KOPT-K1 (cell line): ENCODE measurements at regions not wholly inside any gene's neighbourhood (a gene's known extent, or its start where the extent isn't known, plus 50 kb on each side); places are given as distances from the start of the nearest gene placed in this dataset.

ENCODE experiments used
- H3K27ac ChIP-seq: fragments of 200-600 bp; sonication (generic); 2 replicates; pipeline ENCODE4 v1.5.1; 2016; ENCODE audit warnings: antibody characterized with exemption, mild to moderate bottlenecking, low read depth, low read length; ENCODE audit not compliant: poor library complexity, severe bottlenecking
- H3K36me3 ChIP-seq: fragments of 200-600 bp; sonication (generic); 2 replicates; pipeline ENCODE4 v1.5.1; 2017; ENCODE audit warnings: antibody characterized with exemption, mild to moderate bottlenecking, low read length, moderate library complexity; ENCODE audit not compliant: insufficient read depth
- H3K9me3 ChIP-seq: fragments of 200-600 bp; sonication (generic); 2 replicates; pipeline ENCODE4 v1.5.1; 2017; ENCODE audit warnings: antibody characterized with exemption, low read length, mild to moderate bottlenecking; ENCODE audit not compliant: insufficient read depth, poor library complexity, severe bottlenecking

- Histone ChIP-seq H3K9me3 (no peaks in the 10 kb centered on the region), H3K36me3 (no peaks in the 10 kb centered on the region), H3K27ac (no peak overlapping the region)
Measured at GRCh38 chr13:103238441-103238840, 172.2 kb upstream of the SLC10A2 start.

- Histone ChIP-seq H3K27ac (no peak overlapping the region), H3K36me3 (no peaks in the 10 kb centered on the region), H3K9me3 (no peaks in the 10 kb centered on the region)
Measured at GRCh38 chr13:103236213-103236612, 170.0 kb upstream of the SLC10A2 start.

- Histone ChIP-seq H3K36me3 (no peaks in the 10 kb centered on the region), H3K27ac (no peak overlapping the region), H3K9me3 (no peaks in the 10 kb centered on the region)
Measured at GRCh38 chr13:103229674-103230073, 163.5 kb upstream of the SLC10A2 start.

GRCh38 chr13:103224804-103225203 is 158.6 kb upstream of the SLC10A2 start:
- Histone ChIP-seq H3K9me3 (no peaks in the 10 kb centered on the region), H3K27ac (no peak overlapping the region), H3K36me3 (no peaks in the 10 kb centered on the region)

- no peaks in the 10 kb centered on the region for H3K36me3 ChIP-seq
- H3K27ac ChIP-seq: no peak overlapping the region
- H3K9me3 ChIP-seq: no peaks in the 10 kb centered on the region
Measured at GRCh38 chr13:103222683-103223082, 156.5 kb upstream of the SLC10A2 start.

- H3K36me3 ChIP-seq: no peaks in the 10 kb centered on the region
- no peak overlapping the region for H3K27ac ChIP-seq
- H3K9me3 ChIP-seq: no peaks in the 10 kb centered on the region
Measured at GRCh38 chr13:103218253-103218652, 152.0 kb upstream of the SLC10A2 start.

GRCh38 chr13:103213152-103213551 is 146.9 kb upstream of the SLC10A2 start:
- no peaks in the 10 kb centered on the region for H3K9me3 ChIP-seq
- H3K36me3 ChIP-seq: no peaks in the 10 kb centered on the region
- H3K27ac ChIP-seq: no peak overlapping the region

GRCh38 chr13:103210348-103210747 is 144.1 kb upstream of the SLC10A2 start:
- Histone ChIP-seq H3K36me3 (no peaks in the 10 kb centered on the region), H3K9me3 (no peaks in the 10 kb centered on the region), H3K27ac (no peak overlapping the region)

- Histone ChIP-seq H3K9me3 (peaks cover 6% of the 10 kb centered on the region), H3K27ac (no peak overlapping the region)
Measured at GRCh38 chr13:103203735-103204330, 137.6 kb upstream of the SLC10A2 start.

GRCh38 chr13:103200118-103200885 is 134.1 kb upstream of the SLC10A2 start:
- H3K36me3 ChIP-seq: no peaks in the 10 kb centered on the region
- peaks cover 6% of the 10 kb centered on the region for H3K9me3 ChIP-seq
- no peak overlapping the region for H3K27ac ChIP-seq

More at GRCh38 chr13:103203735-103204330, 137.6 kb upstream of the SLC10A2 start:
- H3K36me3 ChIP-seq: no peaks in the 10 kb centered on the region

- H3K27ac ChIP-seq: no peak overlapping the region
- no peaks in the 10 kb centered on the region for H3K36me3 ChIP-seq
- peaks cover 6% of the 10 kb centered on the region for H3K9me3 ChIP-seq
Measured at GRCh38 chr13:103199380-103200088, 133.3 kb upstream of the SLC10A2 start.

GRCh38 chr13:103196356-103196755 is 130.1 kb upstream of the SLC10A2 start:
- Histone ChIP-seq H3K27ac (no peak overlapping the region), H3K9me3 (peaks cover 6% of the 10 kb centered on the region), H3K36me3 (no peaks in the 10 kb centered on the region)

GRCh38 chr13:103195762-103196161 is 129.5 kb upstream of the SLC10A2 start:
- Histone ChIP-seq H3K36me3 (no peaks in the 10 kb centered on the region), H3K27ac (no peak overlapping the region), H3K9me3 (peaks cover 6% of the 10 kb centered on the region)

- H3K36me3 ChIP-seq: no peaks in the 10 kb centered on the region
- H3K27ac ChIP-seq: no peak overlapping the region
- peaks cover 6% of the 10 kb centered on the region for H3K9me3 ChIP-seq
Measured at GRCh38 chr13:103194871-103195270, 128.7 kb upstream of the SLC10A2 start.

GRCh38 chr13:103192511-103193135 is 126.4 kb upstream of the SLC10A2 start:
- Histone ChIP-seq H3K9me3 (no peaks in the 10 kb centered on the region), H3K27ac (no peak overlapping the region), H3K36me3 (no peaks in the 10 kb centered on the region)
